RWPE1 (cell line): ENCODE measurements at regions not wholly inside any gene's neighbourhood (a gene's known extent, or its start where the extent isn't known, plus 50 kb on each side); places are given as distances from the start of the nearest gene placed in this dataset.

Experiments used
- CTCF ChIA-PET: fragments of 350-600 bp; sonication (Branson Sonifier 250); formaldehyde crosslinking; extraction: SDS; loops from one replicate; lab custom pipeline; 2021; lab: Yijun Ruan, JAX
- POLR2A ChIA-PET: fragments of 400-600 bp; formaldehyde crosslinking; extraction: SDS; loops from one replicate; lab custom pipeline; 2020; ENCODE audit warnings: antibody characterized with exemption; ENCODE audit not compliant: low non-redundant PET; lab: Yijun Ruan, JAX
- DNase-seq: peaks from one replicate; pipeline ENCODE4 v3.0.0; 2012; ENCODE audit warnings: low spot score
- H3K27ac ChIP-seq: fragments of 450-650 bp; 2 replicates; pipeline ENCODE4 v1.5.1; 2017
- TF ChIP-seq, protein P1 (sequence below): fragments of 450-650 bp; conservative IDR thresholded peaks from 2 replicates; pipeline ENCODE4 v1.5.1; 2017; ENCODE audit warnings: low read depth, mild to moderate bottlenecking

- H3K27ac ChIP-seq = no peak overlapping the region
- DNase-seq = no peak
- POLR2A ChIA-PET = no interaction called here
- CTCF ChIA-PET = no interaction called here
- TF ChIP-seq, protein P1, sequence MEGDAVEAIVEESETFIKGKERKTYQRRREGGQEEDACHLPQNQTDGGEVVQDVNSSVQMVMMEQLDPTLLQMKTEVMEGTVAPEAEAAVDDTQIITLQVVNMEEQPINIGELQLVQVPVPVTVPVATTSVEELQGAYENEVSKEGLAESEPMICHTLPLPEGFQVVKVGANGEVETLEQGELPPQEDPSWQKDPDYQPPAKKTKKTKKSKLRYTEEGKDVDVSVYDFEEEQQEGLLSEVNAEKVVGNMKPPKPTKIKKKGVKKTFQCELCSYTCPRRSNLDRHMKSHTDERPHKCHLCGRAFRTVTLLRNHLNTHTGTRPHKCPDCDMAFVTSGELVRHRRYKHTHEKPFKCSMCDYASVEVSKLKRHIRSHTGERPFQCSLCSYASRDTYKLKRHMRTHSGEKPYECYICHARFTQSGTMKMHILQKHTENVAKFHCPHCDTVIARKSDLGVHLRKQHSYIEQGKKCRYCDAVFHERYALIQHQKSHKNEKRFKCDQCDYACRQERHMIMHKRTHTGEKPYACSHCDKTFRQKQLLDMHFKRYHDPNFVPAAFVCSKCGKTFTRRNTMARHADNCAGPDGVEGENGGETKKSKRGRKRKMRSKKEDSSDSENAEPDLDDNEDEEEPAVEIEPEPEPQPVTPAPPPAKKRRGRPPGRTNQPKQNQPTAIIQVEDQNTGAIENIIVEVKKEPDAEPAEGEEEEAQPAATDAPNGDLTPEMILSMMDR = no peak
Observed at GRCh38 chr2:193869564-193869963, 1674.8 kb upstream of the TMEFF2 start.

DNA sequence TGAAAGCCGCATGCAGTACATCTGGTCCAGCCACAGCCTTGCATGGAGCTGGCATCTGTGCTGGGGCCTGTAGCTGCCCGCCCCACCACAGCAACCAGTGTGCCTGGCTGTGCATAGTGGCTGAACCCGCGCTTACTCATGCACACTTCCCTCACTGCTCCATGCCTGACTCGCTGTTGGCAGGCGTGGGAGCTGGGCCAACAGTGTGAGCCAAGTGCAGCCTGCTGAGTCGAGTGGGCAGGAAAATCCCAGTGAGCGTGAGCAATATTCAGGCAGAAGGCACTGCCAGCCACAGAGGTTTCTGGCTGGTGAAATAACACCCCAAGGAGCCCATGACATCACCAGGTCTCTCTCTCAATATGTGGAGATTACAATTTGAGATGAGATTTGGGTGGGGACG, 1674.1 kb upstream of the TMEFF2 start:
- DNase-seq = no peak

GRCh38 chr2:193868132-193868531, 1673.4 kb upstream of the TMEFF2 start:
- TF ChIP-seq, protein P1 = no peak
- no peak overlapping the region for H3K27ac ChIP-seq
- POLR2A ChIA-PET = no interaction called here
- CTCF ChIA-PET = no interaction called here
- no peak for DNase-seq

More for the DNA sequence above, 1674.1 kb upstream of the TMEFF2 start:
- no peak overlapping the region for H3K27ac ChIP-seq
- TF ChIP-seq, protein P1 = no peak
- ChIA-PET POLR2A (no interaction called here), CTCF (no interaction called here)

DNA sequence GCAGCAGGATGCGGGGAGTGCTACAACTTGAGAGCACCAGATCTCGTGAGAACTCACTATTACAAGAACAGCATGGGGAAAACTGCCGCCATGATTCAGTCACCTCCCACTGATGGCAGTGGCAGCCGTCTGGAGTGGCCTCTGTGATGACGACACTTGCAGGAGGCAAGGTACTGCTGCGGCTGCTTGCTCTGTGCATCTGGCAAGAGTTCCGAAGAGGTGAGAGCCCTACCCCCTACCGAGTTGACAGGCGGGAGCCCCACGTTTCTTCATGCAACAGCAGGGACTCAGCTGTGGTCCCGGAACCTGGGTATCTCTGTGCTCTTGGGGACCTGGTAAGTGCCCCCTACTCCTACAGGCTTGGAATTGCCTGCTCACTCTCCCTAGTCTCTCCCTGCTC, 1672.7 kb upstream of the TMEFF2 start:
- CTCF ChIA-PET = no interaction called here
- POLR2A ChIA-PET = no interaction called here
- TF ChIP-seq, protein P1 = no peak
- DNase-seq = no peak
- H3K27ac ChIP-seq = no peak overlapping the region

- ChIA-PET CTCF (no interaction called here), POLR2A (no interaction called here)
- TF ChIP-seq, protein P1 = no peak
- H3K27ac ChIP-seq = no peak overlapping the region
- no peak for DNase-seq
Observed at GRCh38 chr2:193861557-193861956, 1666.8 kb upstream of the TMEFF2 start.

DNA sequence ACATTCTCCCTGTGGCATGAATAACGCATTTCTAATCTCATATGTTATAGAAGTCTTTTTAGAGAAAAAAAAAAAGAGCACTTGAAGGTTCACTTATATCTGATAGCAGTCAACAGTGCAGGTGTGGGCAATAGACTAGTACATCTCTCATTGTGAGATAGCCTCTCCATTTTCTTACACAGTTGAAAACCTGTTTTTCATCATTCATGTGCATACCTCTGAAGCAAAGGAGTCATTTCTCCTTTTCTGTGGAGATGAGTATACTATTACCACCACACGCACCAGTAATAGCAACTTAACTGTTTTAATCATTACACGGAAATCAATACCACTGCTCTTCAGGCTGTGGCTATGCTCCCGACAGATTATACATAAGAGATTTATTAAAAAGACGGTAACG, 1653.3 kb upstream of the TMEFF2 start:
- no peak overlapping the region for H3K27ac ChIP-seq
- CTCF ChIA-PET = no interaction called here
- POLR2A ChIA-PET = no interaction called here
- no peak for DNase-seq
- TF ChIP-seq, protein P1 = no peak

- H3K27ac ChIP-seq = no peak overlapping the region
- ChIA-PET CTCF (no interaction called here), POLR2A (no interaction called here)
- TF ChIP-seq, protein P1 = no peak
- peak; percentile 16 for DNase-seq
Observed at GRCh38 chr2:193847130-193847529, 1652.4 kb upstream of the TMEFF2 start.
